Islet of Langerhans (tissue), 1 donor: ENCODE measurements at regions not wholly inside any gene's neighbourhood (a gene's known extent, or its start where the extent isn't known, plus 50 kb on each side); places are given as distances from the start of the nearest gene placed in this dataset.
"Not testable (repeated sequence)": the region's sequence is repeated elsewhere in the genome, so short reads cannot be mapped to it uniquely, and the experiment has no call there.

ENCODE experiments used
- FAIRE-seq: peaks from one replicate; lab custom pipeline; 2011; peaks lifted over from hg19 to GRCh38; lab: Jason Lieb, UNC

GRCh38 chr18:77329651-77330050 lies 80.0 kb downstream of the GALR1 start:
- FAIRE-seq: no peak

DNA sequence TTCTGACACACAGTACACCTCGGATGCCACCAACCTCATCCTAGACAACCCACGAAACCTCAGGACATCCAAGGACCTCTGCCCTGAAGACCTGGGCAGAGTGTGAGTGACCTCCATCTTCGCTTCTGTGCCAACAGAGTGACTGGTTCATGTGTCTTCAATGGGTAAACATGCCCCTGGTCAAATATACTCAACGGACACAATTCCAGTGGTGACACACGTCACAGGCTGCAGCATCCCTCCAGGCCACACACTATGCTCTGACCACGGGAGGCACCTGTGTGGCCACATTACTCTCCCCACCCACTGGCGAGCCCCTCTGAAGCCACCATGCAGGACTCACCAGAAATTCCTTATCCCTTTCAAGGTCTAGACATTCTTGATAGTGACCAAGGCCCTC lies 85.2 kb downstream of the GALR1 start:
- no peak for FAIRE-seq

DNA sequence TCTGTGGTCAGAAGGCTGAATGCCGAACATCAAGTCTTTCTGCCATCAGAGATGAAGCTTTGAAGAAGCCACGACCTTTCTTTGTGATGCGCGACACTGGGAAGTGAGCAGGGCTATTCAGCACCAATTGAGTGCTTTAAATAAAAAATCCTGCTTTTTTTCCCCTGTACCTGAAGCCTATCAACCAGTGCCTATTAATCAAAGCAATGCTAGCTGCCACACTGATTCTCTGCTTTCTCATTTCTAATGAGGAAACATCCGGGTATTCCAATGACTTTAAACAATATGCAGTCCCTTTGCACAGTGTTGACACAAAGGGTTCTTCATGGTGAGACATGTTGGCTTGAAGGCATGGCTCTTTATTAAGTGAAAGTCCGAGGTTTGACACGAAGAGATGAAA lies 88.0 kb downstream of the GALR1 start:
- FAIRE-seq: no peak

DNA sequence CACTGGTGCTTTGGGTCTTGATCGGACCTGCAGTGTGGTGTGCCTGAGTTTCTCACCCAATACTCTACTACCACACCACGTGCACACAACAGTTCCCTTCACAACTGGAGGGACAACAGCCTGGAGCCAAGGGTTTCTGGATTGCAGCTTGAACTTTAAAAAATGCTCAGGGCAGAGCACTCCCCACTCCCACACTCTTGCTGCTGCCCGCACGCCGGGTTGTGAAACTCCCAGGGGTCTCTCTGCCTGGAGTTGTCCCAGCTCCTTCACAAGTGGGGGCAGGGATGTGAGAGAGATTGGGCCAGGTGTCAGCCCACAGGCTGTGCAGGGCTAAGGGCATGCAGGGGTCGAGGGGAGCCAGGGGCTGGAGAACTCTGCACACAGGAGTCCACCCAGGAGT lies 89.4 kb downstream of the GALR1 start:
- no peak for FAIRE-seq

DNA sequence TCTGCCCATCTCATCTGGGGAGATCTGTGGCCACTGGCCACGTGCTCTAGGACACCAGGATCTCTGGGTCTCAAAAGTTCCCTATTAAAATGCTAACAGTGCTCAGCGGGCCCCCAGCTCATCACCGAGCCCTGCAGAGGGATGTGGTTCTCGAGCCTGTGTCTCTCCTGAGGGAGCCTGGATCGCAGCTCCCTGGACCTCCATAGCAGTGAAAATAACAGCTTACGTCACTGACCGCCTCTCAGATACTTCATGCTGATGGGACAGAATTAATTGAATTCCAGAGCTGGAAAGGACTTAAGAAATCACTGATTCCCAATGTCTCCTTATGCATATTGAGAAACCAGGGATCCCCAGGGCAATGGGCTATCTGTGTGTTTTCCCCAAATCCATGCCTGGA lies 90.0 kb downstream of the GALR1 start:
- no peak for FAIRE-seq

- FAIRE-seq: no peak
These were observed 91.2 kb downstream of the GALR1 start for GRCh38 chr18:77340815-77341214.

DNA sequence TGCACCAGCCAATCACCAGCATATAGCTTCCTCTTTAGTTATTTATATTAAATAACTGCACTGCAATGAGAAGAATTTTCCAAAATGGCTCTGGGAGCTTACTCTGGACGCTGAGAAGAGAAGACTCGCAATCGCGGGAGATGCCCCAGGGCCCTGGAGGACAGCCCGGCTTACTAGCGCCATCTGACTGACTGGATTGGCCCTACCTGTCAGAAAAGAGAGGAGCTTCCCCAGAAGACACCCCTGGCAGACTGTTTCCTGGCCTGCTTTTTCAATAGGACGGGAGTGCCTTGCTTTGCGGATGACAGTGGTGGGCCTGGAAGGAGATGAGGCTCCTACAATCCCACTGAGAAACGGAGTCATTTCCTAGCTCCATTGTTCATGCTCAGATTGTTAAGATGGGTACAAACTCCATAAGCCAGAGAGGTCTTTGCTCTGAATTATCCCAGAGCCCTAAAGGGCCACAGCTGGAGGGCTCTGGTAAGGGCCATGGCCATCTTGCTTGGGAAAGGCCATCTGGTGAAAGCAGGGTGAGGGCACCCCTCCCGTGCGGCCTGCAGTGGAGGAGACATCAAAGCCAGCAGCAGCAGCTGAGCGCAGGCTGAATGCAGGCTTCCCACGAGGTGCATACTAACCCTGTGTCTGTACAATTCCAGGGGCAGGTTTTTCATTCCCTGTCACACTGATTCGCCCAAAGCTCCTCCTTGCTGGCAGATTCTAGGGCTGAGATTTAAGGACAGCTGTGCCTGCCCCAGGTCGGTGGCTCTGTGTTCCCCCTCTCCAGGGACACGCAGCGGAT lies 92.1 kb downstream of the GALR1 start:
- FAIRE-seq: no peak

- FAIRE-seq: no peak
These were observed 93.1 kb downstream of the GALR1 start for GRCh38 chr18:77342736-77343135.

DNA sequence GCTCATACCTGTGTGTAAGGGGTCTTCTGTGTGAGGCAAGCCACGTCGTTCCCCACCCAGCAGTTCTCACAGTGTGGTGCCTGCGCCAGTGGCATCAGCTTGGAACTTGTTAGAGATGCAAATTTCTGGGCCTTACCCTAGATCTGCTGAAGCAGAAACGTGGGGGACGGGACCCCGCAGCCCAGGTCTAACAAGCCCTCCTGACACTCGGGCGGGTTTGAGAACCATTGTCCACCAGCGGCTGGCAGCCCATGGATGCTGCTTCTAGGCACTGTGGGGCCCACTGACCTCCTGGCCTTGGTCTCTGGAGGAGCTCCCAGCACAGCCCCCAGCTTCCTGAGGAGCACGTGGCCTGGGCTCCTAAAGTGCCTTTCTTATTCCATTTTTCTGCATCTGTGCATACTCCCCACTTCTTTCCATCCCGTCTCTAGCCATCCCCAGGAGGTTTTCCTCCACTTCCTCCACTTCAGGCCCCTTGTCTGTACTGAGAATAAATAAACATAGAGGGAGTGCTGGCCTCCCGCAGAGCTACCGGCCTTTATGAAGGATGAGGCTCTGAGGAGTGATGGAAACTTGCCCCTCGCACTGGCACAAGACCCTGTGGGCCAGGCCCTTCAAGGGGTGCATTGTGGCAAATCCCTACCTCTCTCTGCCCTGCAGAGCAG lies 94.3 kb downstream of the GALR1 start:
- FAIRE-seq: no peak

- FAIRE-seq: no peak
These were observed 95.3 kb downstream of the GALR1 start for GRCh38 chr18:77344786-77345500.

- no peak for FAIRE-seq
These were observed 96.7 kb downstream of the GALR1 start for GRCh38 chr18:77346208-77346810.

- FAIRE-seq: not testable (repeated sequence)
These were observed 103.7 kb downstream of the GALR1 start for GRCh38 chr18:77353349-77353748.

DNA sequence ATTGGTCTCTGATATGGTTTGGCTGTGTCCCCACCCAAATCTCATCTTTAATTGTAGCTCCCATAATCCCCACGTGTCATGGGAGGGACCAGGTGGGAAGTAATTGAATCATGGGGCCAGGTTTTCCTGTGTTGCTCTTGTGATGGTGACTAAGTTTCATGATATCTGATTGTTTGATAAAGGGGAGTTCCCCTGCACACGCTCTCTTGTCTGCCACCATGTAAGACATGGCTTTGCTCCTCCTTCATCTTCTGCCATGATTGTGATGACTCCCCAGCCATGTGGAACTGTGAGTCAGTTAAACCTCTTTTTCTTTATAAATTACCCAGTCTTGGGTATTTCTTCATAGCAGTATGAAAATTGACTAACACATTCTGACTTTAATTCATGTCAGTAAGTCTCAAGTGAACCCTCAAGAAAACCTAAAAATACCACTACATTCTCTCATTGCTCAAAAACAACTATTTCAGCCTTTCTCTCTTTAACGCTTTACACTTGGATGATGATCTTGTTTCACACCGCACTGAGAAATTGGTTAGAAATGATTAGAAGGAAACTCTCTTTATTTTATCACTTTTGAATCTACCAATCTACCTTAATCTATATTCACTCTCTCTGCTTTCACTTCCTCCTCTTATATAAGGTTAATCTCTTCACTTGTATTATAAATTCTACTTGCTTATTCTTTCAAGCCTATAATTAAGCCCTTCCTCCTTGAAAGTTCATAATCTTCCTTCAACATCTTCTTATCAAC lies 110.1 kb downstream of the GALR1 start:
- no peak for FAIRE-seq

DNA sequence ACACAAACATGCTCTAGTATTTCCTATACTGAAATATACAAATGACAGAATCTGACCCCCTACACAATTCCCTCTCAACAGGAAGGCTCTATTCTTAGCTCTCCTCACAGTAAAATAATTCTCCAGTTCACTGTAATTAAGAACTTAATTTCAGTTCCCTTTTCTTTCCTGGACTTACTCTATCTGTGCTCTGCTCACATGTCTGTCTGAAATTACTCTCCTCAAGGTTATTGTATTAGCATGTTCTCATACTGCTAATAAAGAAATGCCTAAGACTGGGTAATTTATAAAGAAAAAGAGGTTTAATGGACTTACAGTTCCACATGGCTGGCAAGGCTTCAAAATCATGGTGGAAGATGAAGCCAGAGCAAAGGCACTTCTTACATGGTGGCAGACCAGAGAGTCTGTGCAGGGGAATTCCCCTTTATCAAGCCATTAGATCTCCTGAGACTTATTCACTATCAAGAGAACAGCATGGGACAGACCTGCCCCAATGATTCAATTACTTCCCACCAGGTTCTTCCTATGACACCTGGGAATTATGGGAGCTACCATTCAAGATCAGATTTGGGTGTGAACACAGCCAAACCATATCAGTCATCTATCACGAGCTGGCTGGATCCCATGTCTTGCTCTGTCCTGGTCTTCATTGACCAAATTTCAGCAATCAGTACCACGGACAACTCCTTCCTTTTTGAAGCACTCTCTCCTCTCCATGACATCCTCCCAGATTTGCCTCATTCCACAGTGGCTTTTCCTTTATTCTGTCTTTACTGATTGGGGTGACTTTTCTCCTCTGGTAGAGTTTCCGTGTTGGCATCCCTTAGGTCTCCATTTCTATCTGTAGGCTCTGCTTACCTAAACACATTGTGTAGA lies 110.9 kb downstream of the GALR1 start:
- no peak for FAIRE-seq

- no peak for FAIRE-seq
These were observed 111.7 kb downstream of the GALR1 start for GRCh38 chr18:77361382-77361781.

DNA sequence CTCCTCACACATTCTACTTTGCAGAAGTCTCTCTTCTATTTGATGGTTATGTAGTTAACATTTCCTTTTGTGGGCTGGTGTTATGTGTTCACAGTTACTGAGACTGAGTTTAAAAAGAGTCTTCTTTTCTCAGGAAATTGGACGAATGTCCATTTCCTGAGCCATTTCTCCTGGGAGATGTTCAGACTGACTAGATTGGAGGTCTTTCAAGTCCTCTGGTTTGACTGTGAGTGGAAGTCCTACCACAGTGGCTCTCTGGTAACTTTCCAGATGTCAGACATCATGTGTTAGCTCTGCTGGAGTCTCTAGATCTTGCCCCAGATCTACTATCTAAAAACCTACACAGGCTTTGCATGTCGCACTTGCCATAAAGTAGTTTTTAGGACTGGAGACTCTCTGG lies 116.0 kb downstream of the GALR1 start:
- no peak for FAIRE-seq

DNA sequence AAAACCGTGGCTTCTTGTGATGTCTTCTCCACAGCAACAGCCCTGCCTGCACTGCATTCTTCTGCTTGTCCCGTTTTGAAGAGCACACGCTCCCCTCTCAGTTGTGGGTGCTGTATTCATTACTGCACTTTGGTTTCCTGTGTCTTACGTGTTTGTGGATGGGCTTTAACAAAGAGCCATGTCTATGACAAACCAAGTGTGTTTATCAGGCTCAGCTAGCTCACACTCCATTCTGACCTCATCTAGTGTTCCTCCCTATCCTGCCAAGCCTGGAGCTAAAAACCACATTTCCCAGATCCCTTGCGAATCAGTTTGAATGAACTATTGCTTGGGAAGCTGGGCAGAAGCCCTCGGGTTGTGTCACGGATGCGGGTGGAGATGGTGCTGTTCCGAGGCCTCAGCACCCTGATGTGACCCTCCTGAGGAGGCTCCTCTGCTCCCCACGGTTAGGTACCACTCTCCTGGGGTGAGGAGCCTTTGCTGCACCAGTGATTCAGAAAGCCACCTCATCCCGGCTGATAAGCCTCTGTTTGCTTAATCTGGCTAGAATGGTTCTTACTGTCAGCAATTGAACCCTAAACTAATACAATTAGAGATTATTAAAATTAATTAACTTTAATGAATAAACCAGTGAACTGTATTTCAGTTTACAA lies 116.5 kb downstream of the GALR1 start:
- no peak for FAIRE-seq

- FAIRE-seq: peak; percentile 98
These were observed 117.3 kb downstream of the GALR1 start for GRCh38 chr18:77366720-77367641.

DNA sequence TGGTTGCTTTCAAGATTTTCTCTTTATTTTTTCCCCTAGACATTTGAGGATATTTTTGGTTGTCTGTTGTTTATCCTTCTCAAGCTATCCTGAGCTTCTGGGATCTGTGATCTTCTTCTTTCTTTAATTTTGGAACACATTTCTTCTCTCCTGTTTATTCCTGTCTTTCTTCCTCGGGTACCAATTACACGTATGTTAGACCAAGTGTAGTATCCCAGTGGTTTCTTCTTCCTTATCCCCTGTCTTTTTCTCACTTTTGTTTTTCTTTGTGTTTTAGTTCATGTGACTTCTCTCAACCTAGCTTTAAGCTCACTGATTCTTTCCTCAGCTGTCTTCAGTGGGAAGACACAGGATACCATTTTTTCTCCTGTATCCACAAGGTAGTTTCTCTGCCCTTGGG lies 120.0 kb downstream of the GALR1 start:
- no peak for FAIRE-seq
